Kidney glomerular epithelial cell (primary cell): ENCODE measurements at regions not wholly inside any gene's neighbourhood (a gene's known extent, or its start where the extent isn't known, plus 50 kb on each side); places are given as distances from the start of the nearest gene placed in this dataset.

ENCODE experiments used
- DNase-seq: peaks from one replicate; lab custom pipeline; 2025; lab: John Stamatoyannopoulos, UW

DNA sequence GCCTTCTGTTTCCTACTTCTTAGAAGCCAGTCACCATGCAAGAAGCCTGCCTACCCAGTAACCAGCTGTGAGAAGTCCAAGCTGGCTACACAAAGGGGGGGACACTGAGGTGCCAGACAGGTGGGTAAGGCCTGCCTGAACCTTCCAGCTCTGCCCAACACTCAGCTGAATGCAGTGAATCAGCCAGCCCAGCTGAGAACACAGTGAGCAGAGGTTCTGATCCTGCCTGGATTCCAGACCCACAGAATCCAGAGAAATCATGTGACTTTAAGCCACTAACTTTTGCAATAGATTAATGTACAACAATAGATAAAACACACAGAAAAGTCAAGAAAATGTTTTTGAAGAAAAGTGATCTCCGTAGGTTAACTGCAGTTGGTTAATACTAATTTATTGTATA, 151.7 kb downstream of the EFNB2 start:
- DNase-seq: no peak

GRCh38 chr13:106382534-106382933, 152.9 kb downstream of the EFNB2 start:
- no peak for DNase-seq

DNA sequence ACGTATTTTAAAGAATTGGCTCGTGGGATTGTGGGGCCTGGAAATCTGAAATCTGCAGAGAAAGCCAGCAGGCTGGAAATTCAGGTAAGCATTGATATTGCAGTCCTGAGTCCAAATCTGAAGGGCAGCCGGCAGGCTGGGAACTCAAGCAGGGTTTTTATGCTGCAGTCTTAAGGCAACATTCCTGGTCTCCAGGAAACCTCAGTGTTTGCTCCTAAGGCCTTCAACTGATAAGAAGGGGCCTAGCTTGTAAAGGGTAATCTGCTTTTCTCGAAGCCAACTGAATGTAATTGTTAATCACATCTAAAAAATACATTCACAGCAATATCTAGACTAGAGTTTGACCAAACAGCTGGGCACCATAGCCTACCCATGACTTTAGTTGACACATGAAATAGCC, 154.4 kb downstream of the EFNB2 start:
- no peak for DNase-seq

- DNase-seq: no peak
These were observed 157.4 kb downstream of the EFNB2 start for GRCh38 chr13:106377931-106378662.

- no peak for DNase-seq
These were observed 158.1 kb downstream of the EFNB2 start for GRCh38 chr13:106377341-106377740.

DNA sequence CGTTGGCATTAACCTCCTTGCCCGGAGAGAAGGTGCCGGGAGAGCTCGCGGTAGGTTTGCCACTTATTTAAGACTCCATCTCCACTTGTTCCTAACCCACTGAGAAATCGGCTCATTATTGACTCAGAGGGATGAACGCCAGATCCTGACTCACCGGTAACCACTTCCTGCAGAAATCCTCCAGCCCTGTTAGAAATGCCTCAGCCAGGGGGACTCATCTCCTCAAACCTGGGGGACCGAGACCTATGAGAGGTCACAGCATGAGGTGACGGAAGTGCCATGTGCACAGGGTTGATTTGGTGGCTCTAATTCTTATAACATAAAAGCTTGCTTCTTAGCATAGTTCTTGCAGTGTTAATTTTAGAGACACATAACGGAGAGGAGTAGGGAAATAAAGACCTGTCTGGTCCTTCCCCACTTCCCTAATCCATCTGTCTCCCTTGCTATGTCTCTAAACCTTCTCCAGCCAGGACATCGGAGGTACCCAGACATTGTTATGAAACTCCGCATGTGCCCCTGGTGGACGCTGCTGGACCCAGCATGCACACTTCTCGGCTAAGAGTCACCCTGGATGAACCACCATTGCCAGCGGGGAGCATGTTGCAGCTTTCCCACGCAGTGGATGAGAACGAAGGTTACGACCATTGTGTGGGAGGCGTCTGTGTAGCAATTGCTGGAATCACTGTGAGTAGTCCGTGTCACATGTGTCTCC, 158.9 kb downstream of the EFNB2 start:
- DNase-seq: peak; percentile 87

GRCh38 chr13:106375085-106375484, 160.4 kb downstream of the EFNB2 start:
- DNase-seq: no peak

- no peak for DNase-seq
These were observed 160.8 kb downstream of the EFNB2 start for GRCh38 chr13:106374631-106375030.

DNA sequence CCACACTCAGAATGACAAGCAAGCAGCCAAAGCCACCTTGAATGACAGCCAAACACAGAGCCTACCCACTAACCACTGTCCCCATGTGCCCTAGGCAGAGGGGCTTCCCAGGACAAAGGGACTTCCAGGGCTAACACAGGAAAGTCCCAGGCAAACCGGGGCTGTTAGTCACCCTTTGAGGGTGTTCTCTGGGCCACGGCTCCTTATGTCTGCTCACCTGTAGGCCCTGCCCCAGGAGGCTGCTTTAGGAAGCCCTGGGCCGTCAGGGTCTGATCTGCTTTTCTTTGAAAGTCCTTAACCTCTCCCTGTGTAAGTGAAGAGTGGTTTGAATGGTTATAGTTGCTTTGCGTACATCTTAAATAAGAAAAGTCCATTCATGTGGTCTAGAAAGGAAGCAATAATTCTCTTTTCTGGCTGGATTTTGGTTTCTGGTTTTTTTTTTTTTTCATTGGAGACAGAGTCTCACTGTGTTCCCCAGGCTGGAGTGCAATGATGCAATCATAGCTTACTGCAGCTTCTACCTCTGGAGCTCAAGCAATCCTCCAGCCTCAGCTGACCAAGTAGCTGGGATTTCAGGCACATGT, 161.4 kb downstream of the EFNB2 start:
- DNase-seq: no peak

GRCh38 chr13:106373304-106373988, 162.0 kb downstream of the EFNB2 start:
- DNase-seq: no peak

GRCh38 chr13:106372199-106373155, 163.0 kb downstream of the EFNB2 start:
- DNase-seq: peak; percentile 18

DNA sequence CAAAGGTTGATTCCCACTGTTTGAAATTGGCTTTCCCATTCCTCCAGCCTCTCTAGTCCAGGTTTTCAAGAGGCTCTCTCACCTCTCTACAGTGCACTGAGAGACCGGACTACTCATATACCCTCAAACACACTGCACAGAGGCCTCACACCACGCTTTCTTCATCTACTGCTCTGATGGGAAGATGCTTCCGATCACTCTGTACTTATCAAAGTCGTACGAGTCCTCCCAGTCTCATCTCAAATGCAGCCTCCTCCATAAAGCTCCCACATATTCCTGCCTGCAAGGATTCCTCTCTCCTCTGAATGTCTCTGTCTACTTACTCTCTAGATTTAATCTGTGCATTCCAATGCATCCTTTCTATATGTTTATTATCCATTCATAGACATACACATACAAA, 164.4 kb downstream of the EFNB2 start:
- no peak for DNase-seq

DNA sequence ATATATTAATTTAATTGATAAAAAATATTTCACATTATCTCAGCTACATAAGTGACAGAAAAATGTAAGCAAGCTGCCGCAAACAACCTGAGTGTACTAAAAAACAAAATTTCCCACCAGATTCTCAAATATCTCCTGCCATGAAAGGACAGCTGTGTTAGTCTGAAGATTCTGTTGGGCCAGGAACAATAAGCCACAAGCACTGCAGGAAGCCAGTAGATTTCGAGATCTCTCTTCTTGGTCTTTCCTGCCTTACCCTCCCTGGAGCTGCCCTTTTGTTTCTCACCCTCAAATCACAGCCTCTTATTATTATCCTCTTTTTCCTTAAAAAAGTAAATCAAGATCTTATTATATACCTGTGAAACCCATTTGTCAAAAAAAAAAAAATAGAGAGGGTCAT, 165.6 kb downstream of the EFNB2 start:
- no peak for DNase-seq

DNA sequence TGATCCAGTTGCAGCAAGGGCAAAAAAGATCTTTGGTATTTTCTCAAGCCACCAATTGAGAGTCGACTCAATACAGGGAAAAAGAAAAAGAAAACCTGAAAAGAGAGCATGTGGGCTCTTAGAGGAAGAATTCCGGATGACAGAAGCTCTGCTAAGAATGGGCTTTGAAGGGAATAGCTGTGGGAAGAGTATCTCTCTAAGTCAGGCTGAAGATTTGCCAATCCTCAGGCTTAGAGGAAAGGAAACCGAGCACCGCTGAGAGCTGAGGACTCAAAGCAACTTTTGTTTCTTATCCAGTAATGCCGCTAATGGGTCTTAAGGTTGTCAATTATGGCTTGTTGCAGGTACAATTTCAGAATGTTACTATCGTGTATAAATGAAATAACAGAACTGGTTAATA, 166.4 kb downstream of the EFNB2 start:
- DNase-seq: no peak

DNA sequence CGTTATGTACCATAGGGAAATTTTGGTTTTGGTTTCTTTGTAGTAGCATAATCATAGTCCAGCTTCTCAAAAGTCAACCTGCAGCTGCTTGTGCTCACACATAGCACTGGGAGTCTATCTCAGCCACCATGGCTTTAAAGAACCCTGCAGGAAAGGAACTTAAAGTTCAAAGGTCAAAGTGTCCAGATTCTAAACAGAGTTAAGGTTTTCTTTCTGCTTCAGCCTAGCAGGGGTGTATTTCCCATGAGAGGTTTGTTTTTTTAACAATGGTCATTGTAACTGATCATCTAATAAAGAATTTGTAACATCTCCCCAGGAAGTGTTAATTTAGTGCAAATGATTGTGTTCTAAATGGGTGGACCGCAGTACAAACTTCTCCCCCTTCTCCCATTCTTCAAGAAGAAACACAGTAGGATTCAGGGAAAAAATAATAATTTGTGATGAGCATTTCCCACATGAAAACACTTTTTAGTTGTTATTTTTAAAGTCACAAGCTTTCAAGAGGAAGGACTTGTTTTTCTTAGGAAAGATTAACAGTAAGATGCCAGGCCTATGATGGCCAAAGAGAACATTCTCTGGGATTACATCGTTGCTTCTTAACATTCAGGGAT, 168.0 kb downstream of the EFNB2 start:
- no peak for DNase-seq

- DNase-seq: no peak
These were observed 172.8 kb downstream of the EFNB2 start for GRCh38 chr13:106362707-106363106.

DNA sequence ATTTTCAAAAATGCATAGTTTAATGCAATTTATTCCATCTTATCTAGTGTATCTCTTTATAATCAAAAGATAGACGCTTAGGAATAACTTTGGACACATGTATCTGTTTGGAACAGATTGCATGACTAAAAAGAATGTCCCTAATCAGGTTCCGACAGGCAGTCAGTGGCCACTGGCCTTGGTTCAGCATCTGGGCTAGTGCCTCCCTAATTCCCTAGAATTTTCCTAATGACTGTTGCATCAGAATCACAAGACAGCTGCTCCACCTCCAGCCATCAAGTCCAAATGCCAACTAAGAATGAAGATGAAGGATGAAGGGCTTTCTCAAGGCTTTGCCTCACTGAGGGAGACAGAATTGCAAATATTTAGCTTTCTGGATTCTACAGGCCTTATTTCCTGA, 173.8 kb downstream of the EFNB2 start:
- no peak for DNase-seq

DNA sequence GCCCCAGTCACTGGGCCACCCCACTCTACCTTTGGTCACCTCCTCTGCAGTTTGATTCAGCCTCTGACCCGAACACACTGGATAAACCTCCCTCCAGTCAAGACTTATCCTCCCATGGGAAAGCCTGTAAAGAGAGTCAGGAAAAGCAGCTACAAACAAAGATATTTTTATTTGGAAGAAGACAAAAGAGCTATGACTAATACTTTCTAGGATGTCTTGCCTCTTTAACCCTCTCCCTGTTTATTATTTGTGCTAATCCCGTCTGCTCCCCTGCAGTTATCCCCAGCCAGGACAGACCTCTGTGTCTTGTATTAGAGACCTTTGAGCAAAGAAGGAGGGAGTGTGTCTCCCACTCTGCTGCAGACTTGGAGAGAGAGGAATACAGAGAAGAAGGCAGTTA, 178.3 kb downstream of the EFNB2 start:
- DNase-seq: no peak

DNA sequence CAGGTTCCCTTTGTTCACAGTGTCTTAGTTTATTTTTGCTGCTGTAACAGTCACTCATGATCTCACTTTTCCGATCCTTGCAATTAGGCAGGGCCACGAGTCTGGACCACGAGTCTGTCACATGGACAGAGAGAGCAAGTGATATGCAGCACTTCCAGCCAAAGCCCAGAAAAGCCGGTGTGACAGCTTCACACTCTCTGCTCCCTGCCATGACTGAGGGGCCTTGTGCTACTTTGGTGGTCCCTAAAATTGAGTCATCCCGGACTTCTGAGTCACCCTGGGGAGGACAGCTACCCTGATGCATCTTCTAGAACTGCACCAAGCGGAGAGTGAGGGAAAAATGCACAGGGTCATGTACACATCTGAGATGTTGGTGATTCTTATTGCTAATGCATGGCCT, 179.6 kb downstream of the EFNB2 start:
- DNase-seq: no peak

- DNase-seq: no peak
These were observed 180.5 kb downstream of the EFNB2 start for GRCh38 chr13:106354961-106355360.

DNA sequence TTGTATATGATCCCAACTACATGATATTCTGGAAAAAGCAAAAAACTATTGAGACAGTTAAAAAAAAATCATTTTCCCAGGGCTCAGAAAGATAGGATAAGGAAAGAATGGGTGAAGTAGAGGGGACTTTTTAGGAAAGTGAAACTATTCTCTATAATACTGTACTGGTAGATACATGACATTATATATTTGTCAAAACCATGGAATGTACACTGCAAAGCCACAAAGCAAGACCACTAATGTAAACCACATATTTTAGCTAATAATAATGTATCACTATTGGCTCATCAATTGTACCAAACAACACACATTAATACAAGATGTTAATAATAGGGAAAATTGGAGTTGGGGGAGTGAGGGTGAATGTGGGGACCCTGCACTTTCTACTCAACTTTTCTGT, 182.6 kb downstream of the EFNB2 start:
- no peak for DNase-seq
